SK-MEL-5 (cell line): ENCODE measurements at regions not wholly inside any gene's neighbourhood (a gene's known extent, or its start where the extent isn't known, plus 50 kb on each side); places are given as distances from the start of the nearest gene placed in this dataset.

Experiments used
- DNase-seq: peaks from one replicate; pipeline ENCODE4 v3.0.0-alpha.2; 2016; ENCODE audit warnings: low read depth, low spot score
- in situ Hi-C: cut with HindIII; loops from 2 replicates; pipeline ENCODE4 v1.10.0; 2016; ENCODE audit warnings: low sequenced_read_pairs, high pct_unique_total_duplicates, low pct_unique_long_range_greater_than_20kb

- DNase-seq = no peak
- in situ Hi-C loops = no loop called here
Observed at GRCh38 chr11:127506647-127507046, 506.1 kb upstream of the KIRREL3 start.

GRCh38 chr11:127506126-127506525 lies 505.6 kb upstream of the KIRREL3 start:
- in situ Hi-C loops = no loop called here
- no peak for DNase-seq

- no peak for DNase-seq
- in situ Hi-C loops = no loop called here
Observed at GRCh38 chr11:127496165-127496564, 495.6 kb upstream of the KIRREL3 start.

- peak; percentile 48 for DNase-seq
- in situ Hi-C loops = no loop called here
Observed at GRCh38 chr11:127493330-127494022, 492.9 kb upstream of the KIRREL3 start.

GRCh38 chr11:127492029-127492428 lies 491.5 kb upstream of the KIRREL3 start:
- in situ Hi-C loops = no loop called here
- DNase-seq = no peak

- in situ Hi-C loops = no loop called here
- no peak for DNase-seq
Observed at GRCh38 chr11:127491589-127491988, 491.0 kb upstream of the KIRREL3 start.

GRCh38 chr11:127490896-127491295 lies 490.3 kb upstream of the KIRREL3 start:
- in situ Hi-C loops = no loop called here
- no peak for DNase-seq

GRCh38 chr11:127485541-127485940 lies 485.0 kb upstream of the KIRREL3 start:
- in situ Hi-C loops = no loop called here
- no peak for DNase-seq

GRCh38 chr11:127481391-127481790 lies 480.8 kb upstream of the KIRREL3 start:
- no peak for DNase-seq
- in situ Hi-C loops = no loop called here

- no peak for DNase-seq
- in situ Hi-C loops = no loop called here
Observed at GRCh38 chr11:127478826-127479225, 478.3 kb upstream of the KIRREL3 start.

- in situ Hi-C loops = no loop called here
- DNase-seq = no peak
Observed at GRCh38 chr11:127474766-127475165, 474.2 kb upstream of the KIRREL3 start.

- DNase-seq = no peak
Observed at GRCh38 chr11:127472505-127472904, 471.9 kb upstream of the KIRREL3 start.

GRCh38 chr11:127471662-127472061 lies 471.1 kb upstream of the KIRREL3 start:
- DNase-seq = peak; percentile 22
- in situ Hi-C loops = no loop called here

More at GRCh38 chr11:127472505-127472904, 471.9 kb upstream of the KIRREL3 start:
- in situ Hi-C loops = no loop called here

- in situ Hi-C loops = no loop called here
- peak; percentile 50 for DNase-seq
Observed at GRCh38 chr11:127470306-127470884, 469.8 kb upstream of the KIRREL3 start.

- no peak for DNase-seq
- in situ Hi-C loops = no loop called here
Observed at GRCh38 chr11:127464325-127464724, 463.8 kb upstream of the KIRREL3 start.

GRCh38 chr11:127462065-127462344 lies 461.4 kb upstream of the KIRREL3 start:
- in situ Hi-C loops = no loop called here

GRCh38 chr11:127461241-127462064 lies 460.9 kb upstream of the KIRREL3 start:
- in situ Hi-C loops = no loop called here
- no peak for DNase-seq

More at GRCh38 chr11:127462065-127462344, 461.4 kb upstream of the KIRREL3 start:
- no peak for DNase-seq

GRCh38 chr11:127458561-127458960 lies 458.0 kb upstream of the KIRREL3 start:
- DNase-seq = no peak
- in situ Hi-C loops = no loop called here

- in situ Hi-C loops = no loop called here
Observed at GRCh38 chr11:127454856-127455255, 454.3 kb upstream of the KIRREL3 start.

More at GRCh38 chr11:127454856-127455255, 454.3 kb upstream of the KIRREL3 start:
- no peak for DNase-seq
